ENCODE measurements at regions not wholly inside any gene's neighbourhood (a gene's known extent, or its start where the extent isn't known, plus 50 kb on each side); places are given as distances from the start of the nearest gene placed in this dataset.

DNA sequence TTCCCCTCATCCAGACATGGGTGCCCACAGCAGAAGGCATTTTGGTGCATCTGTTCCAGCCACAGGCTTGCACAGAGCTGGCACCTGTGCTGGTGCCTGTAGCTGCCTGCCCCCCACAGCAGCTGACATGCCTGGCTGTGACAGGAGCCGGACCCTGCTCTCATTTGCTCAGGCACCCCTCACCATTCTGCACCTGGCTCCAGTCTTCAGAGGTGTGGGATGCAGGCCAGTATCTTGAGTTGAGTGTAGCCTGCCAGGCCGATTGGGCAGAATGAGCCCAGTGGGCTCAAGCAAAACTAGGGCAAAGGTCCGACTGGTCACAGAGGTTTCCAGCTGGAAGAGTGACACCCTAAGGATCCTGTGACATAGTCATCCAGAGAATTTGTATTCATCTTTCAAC is 887.7 kb downstream of the CDH11 start:
- TF ChIP-seq, protein P1, sequence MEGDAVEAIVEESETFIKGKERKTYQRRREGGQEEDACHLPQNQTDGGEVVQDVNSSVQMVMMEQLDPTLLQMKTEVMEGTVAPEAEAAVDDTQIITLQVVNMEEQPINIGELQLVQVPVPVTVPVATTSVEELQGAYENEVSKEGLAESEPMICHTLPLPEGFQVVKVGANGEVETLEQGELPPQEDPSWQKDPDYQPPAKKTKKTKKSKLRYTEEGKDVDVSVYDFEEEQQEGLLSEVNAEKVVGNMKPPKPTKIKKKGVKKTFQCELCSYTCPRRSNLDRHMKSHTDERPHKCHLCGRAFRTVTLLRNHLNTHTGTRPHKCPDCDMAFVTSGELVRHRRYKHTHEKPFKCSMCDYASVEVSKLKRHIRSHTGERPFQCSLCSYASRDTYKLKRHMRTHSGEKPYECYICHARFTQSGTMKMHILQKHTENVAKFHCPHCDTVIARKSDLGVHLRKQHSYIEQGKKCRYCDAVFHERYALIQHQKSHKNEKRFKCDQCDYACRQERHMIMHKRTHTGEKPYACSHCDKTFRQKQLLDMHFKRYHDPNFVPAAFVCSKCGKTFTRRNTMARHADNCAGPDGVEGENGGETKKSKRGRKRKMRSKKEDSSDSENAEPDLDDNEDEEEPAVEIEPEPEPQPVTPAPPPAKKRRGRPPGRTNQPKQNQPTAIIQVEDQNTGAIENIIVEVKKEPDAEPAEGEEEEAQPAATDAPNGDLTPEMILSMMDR (IDR thresholded peaks at IDR 0.05; ENCODE audit: insufficient read depth, low read length), result no peak
- TF ChIP-seq POLR2AphosphoS5 (IDR thresholded peaks at IDR 0.05; ENCODE audit: low read depth) (no peak), REST (IDR thresholded peaks at IDR 0.05; ENCODE audit: insufficient replicate concordance, low read depth) (no peak), GABPA (IDR thresholded peaks at IDR 0.05; ENCODE audit: low read depth) (no peak), SPI1 (IDR thresholded peaks at IDR 0.05; ENCODE audit: borderline replicate concordance, low read depth) (no peak)

Data from HL-60 (cell line).